ENCODE measurements at regions not wholly inside any gene's neighbourhood (a gene's known extent, or its start where the extent isn't known, plus 50 kb on each side); places are given as distances from the start of the nearest gene placed in this dataset.

DNA sequence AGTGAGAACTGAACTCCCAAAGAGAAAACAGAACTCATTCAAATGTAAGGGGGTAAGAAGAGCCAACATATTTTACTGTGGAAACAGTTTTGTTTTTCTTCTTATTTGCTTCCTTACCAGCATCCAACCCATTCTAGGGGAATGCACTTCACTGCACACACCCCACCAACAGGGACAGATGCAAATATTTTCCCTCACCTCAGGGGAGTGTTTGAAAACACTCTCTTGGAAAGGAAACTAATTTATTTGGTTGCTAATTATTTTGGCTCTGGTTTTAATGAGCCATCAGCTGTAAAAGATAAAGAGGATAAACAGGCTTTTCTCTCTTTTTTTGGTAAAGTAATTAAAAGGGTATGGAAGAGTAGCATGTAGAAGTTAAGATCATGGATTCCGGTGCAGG, 413.4 kb downstream of the MAN2A1 start:
- no peaks in the 10 kb centered on the region for H3K9me3 ChIP-seq (ENCODE audit: control insufficient read depth, insufficient read depth, low read length)
- H3K14ac ChIP-seq (replicated peaks; ENCODE audit: low read depth, low read length), result no peak overlapping the region
- no peak overlapping the region for H3K4ac ChIP-seq (ENCODE audit: low read depth, low read length)
- no peaks in the 10 kb centered on the region for H3K27me3 ChIP-seq (ENCODE audit: control insufficient read depth, insufficient read depth, low read length)
- H3K23ac ChIP-seq (ENCODE audit: low read depth, low read length), result no peak overlapping the region
- H3K27ac ChIP-seq (ENCODE audit: insufficient read depth, low read length), result no peak overlapping the region
- in situ Hi-C loops (cut with MboI; ENCODE audit: low sequenced_read_pairs) (no loop called here), intact Hi-C loops (cut with micrococcal nuclease) (no loop called here), dilution Hi-C loops (cut with HindIII; ENCODE audit: low sequenced_read_pairs, unreplicated experiment) (no loop called here)
- H3K4me1 ChIP-seq (ENCODE audit: control insufficient read depth, insufficient read depth, low read length), result no peaks in the 10 kb centered on the region
- ChIA-PET CTCF (no interaction called here), POLR2A (ENCODE audit: unreplicated experiment) (no interaction called here)
- H2BK120ac ChIP-seq (ENCODE audit: low read depth, low read length), result no peak overlapping the region
- no peaks in the 10 kb centered on the region for H3K9me1 ChIP-seq (ENCODE audit: insufficient read depth, low read length)
- no TSS peak for BruUV-seq (replicated peaks)
- no peak overlapping the region for H2BK15ac ChIP-seq (ENCODE audit: low read depth, low read length)
- no peak overlapping the region for H3K18ac ChIP-seq (ENCODE audit: low read depth, low read length)
- H2AK9ac ChIP-seq (replicated peaks; ENCODE audit: low read depth, low read length, poor library complexity), result no peak overlapping the region
- no peak overlapping the region for H4K5ac ChIP-seq (ENCODE audit: low read depth, low read length)
- no peaks in the 10 kb centered on the region for H3K36me3 ChIP-seq (ENCODE audit: control insufficient read depth, insufficient read depth, low read length)
- no peak overlapping the region for H3K9ac ChIP-seq (ENCODE audit: low read depth, low read length)
- H4K8ac ChIP-seq (ENCODE audit: low read depth in 2 of 2, low read length in 2 of 2), result no peak overlapping the region
- no peak for DNase-seq
- H3K4me3 ChIP-seq (ENCODE audit: insufficient read depth, low read depth, low read length), result no peak overlapping the region
- WGBS, 2 experiments (ENCODE audit: extremely low coverage in 2 of 2, insufficient read length in 1 of 2), result no CpG with 5 or more reads among the region's 1 CpG
- no peak overlapping the region for H2BK5ac ChIP-seq (ENCODE audit: low read depth, low read length, poor library complexity, severe bottlenecking)
- no peak overlapping the region for H3K56ac ChIP-seq (ENCODE audit: extremely low read depth, insufficient read depth, low read length)
- no peak for TF ChIP-seq SMC3 (IDR thresholded peaks at IDR 0.05; ENCODE audit: low read depth, low read length)
- no peak for TF ChIP-seq POLR2A (IDR thresholded peaks at IDR 0.05; ENCODE audit: low read depth, low read length)
- TF ChIP-seq RCOR1 (IDR thresholded peaks at IDR 0.05; ENCODE audit: insufficient replicate concordance, low read length), result no peak
- TF ChIP-seq USF2 (IDR thresholded peaks at IDR 0.05; ENCODE audit: low read depth, low read length), result no peak
- no peak for TF ChIP-seq MXI1 (IDR thresholded peaks at IDR 0.05; ENCODE audit: borderline replicate concordance, low read depth, low read length)
- TF ChIP-seq NFE2L2 (IDR thresholded peaks at IDR 0.05; ENCODE audit: low read depth, low read length), result no peak
- TF ChIP-seq FOS (IDR thresholded peaks at IDR 0.05; ENCODE audit: low read depth, low read length), result no peak
- no peak overlapping the region for H2AK5ac ChIP-seq (ENCODE audit: low read depth, low read length)
- no peaks in the 10 kb centered on the region for H3K79me1 ChIP-seq (ENCODE audit: low read depth in 1 of 2, low read length in 2 of 2)
- H3K4me2 ChIP-seq (ENCODE audit: low read depth, low read length), result no peak overlapping the region
- no peak for ATAC-seq (ENCODE audit: low read depth)
- no peak overlapping the region for H2BK20ac ChIP-seq (ENCODE audit: low read depth, low read length)
- H4K20me1 ChIP-seq (ENCODE audit: insufficient read depth, low read length), result no peaks in the 10 kb centered on the region
- H4K91ac ChIP-seq (ENCODE audit: insufficient read depth, low read depth, low read length), result no peak overlapping the region
- H2AFZ ChIP-seq (replicated peaks; ENCODE audit: low read length, poor library complexity), result no peak overlapping the region

Data from IMR-90 (cell line).